HL-60 (cell line): ENCODE measurements at regions not wholly inside any gene's neighbourhood (a gene's known extent, or its start where the extent isn't known, plus 50 kb on each side); places are given as distances from the start of the nearest gene placed in this dataset.

Experiments used
- DNase-seq, 2 experiments: peaks; one replicate each; pipeline ENCODE4 v3.0.0-alpha.2; 2010 to 2020; ENCODE audit warnings: low read depth in 1 of 2, low spot score in 1 of 2
- H3K27ac ChIP-seq: fragments of 250-450 bp; sonication (Bioruptor Pico); replicated peaks from 2 replicates; pipeline ENCODE4 v1.5.1; 2020; ENCODE audit warnings: mild to moderate bottlenecking, moderate library complexity
- H3K27me3 ChIP-seq: fragments of 250-450 bp; sonication (Bioruptor Pico); 2 replicates; pipeline ENCODE4 v1.5.1; 2021; ENCODE audit warnings: mild to moderate bottlenecking, moderate library complexity; ENCODE audit not compliant: insufficient read depth, poor library complexity, severe bottlenecking
- H3K4me3 ChIP-seq: replicated peaks from 2 replicates; pipeline ENCODE4 v1.5.1; 2011; ENCODE audit warnings: mild to moderate bottlenecking, control low read depth, low read length; ENCODE audit not compliant: insufficient read depth
- CTCF ChIP-seq: IDR thresholded peaks from one replicate; pipeline ENCODE4 v1.5.1; 2011; ENCODE audit warnings: low read length, control low read depth, inconsistent platforms; ENCODE audit not compliant: insufficient read depth
- GABPA ChIP-seq: IDR thresholded peaks from 2 replicates; pipeline ENCODE4 v1.6.1; 2012; ENCODE audit warnings: low read depth
- POLR2AphosphoS5 ChIP-seq: IDR thresholded peaks from 2 replicates; pipeline ENCODE4 v1.6.1; 2012; ENCODE audit warnings: low read depth
- REST ChIP-seq: IDR thresholded peaks from 2 replicates; pipeline ENCODE4 v1.6.1; 2012; ENCODE audit warnings: low read depth; ENCODE audit not compliant: insufficient replicate concordance
- SPI1 ChIP-seq: IDR thresholded peaks from 2 replicates; pipeline ENCODE4 v1.6.1; 2012; ENCODE audit warnings: low read depth, mild to moderate bottlenecking, borderline replicate concordance

GRCh38 chr4:124450851-124451250 lies 261.7 kb downstream of the ANKRD50 start:
- Histone ChIP-seq H3K27me3 (no peaks in the 10 kb centered on the region), H3K4me3 (no peak overlapping the region), H3K27ac (no peak overlapping the region)
- DNase-seq, result no peak
- TF ChIP-seq REST (no peak), GABPA (no peak), POLR2AphosphoS5 (no peak), CTCF (no peak), SPI1 (no peak)

GRCh38 chr4:124454772-124455270 lies 257.7 kb downstream of the ANKRD50 start:
- Histone ChIP-seq H3K4me3 (no peak overlapping the region), H3K27ac (no peak overlapping the region), H3K27me3 (no peaks in the 10 kb centered on the region)
- no peak for TF ChIP-seq CTCF
- TF ChIP-seq REST, result no peak
- no peak for TF ChIP-seq GABPA
- TF ChIP-seq POLR2AphosphoS5, result no peak
- no peak for TF ChIP-seq SPI1
- no peak for DNase-seq

- DNase-seq, result no peak
- TF ChIP-seq CTCF (no peak), SPI1 (no peak), POLR2AphosphoS5 (no peak), REST (no peak), GABPA (no peak)
- Histone ChIP-seq H3K27me3 (no peaks in the 10 kb centered on the region), H3K27ac (no peak overlapping the region), H3K4me3 (no peak overlapping the region)
These were observed 256.9 kb downstream of the ANKRD50 start for GRCh38 chr4:124455671-124456070.
